Activated naive CD4-positive, alpha-beta T cell treated with anti-CD3 and anti-CD28 coated beads for 36 hours (primary cell): ENCODE measurements at regions not wholly inside any gene's neighbourhood (a gene's known extent, or its start where the extent isn't known, plus 50 kb on each side); places are given as distances from the start of the nearest gene placed in this dataset.

Experiments used
- CTCF ChIA-PET: fragments of 350-600 bp; sonication (Branson Sonifier 250); formaldehyde crosslinking; loops from one replicate; lab custom pipeline; 2021; ENCODE audit warnings: antibody characterized with exemption; lab: Charles Lee
- DNase-seq: peaks from one replicate; pipeline ENCODE4 v3.0.0-alpha.2; 2020
- H3K27ac Mint-ChIP-seq: one replicate; pipeline ENCODE4 v1.8.0; 2021; ENCODE audit warnings: mild to moderate bottlenecking, mixed read lengths
- H3K27me3 Mint-ChIP-seq: one replicate; pipeline ENCODE4 v1.8.0; 2021; ENCODE audit warnings: low read depth, mixed read lengths
- H3K36me3 Mint-ChIP-seq: one replicate; pipeline ENCODE4 v1.8.0; 2021; ENCODE audit warnings: low read depth, mixed read lengths
- H3K4me1 Mint-ChIP-seq: one replicate; pipeline ENCODE4 v1.8.0; 2021; ENCODE audit warnings: low read depth, mixed read lengths
- H3K4me3 Mint-ChIP-seq: one replicate; pipeline ENCODE4 v1.8.0; 2021; ENCODE audit warnings: mild to moderate bottlenecking, moderate library complexity, mixed read lengths
- H3K9me3 Mint-ChIP-seq: one replicate; pipeline ENCODE4 v1.8.0; 2021; ENCODE audit warnings: mixed read lengths
- intact Hi-C: fragments of 100-400 bp; cut with micrococcal nuclease; formaldehyde crosslinking; loops from one replicate; pipeline ENCODE4 v1.15.1; 2023

DNA sequence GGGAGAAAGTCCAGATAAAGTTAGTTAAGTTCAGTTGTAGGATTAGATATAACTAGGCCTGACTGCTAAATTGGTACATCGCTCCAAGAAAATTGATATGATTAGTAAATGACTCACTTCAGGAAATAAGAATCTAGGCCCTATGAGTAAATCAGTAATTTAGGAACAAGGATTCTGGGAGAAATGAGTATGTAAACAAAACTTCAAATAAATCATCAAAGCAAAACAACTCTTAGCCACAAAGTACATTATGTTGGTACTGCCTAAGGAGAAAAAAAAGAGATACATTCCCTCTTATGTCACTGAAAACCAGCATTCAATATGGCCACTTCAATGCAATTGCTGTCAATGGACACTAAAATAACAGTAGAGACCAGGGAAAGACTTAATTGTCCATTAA is 529.1 kb downstream of the ZNF804A start:
- intact Hi-C loops: no loop called here
- no peaks in the 10 kb centered on the region for H3K4me1 Mint-ChIP-seq
- H3K9me3 Mint-ChIP-seq: peaks cover 1% of the 10 kb centered on the region
- no peak overlapping the region for H3K27ac Mint-ChIP-seq
- no peaks in the 10 kb centered on the region for H3K36me3 Mint-ChIP-seq
- DNase-seq: no peak
- H3K4me3 Mint-ChIP-seq: no peak overlapping the region
- CTCF ChIA-PET: interaction anchor here (0.9 kb wide), 1 partner anchor 115 kb away, joined by 3 read pairs; no protein-coding TSS in a partner anchor
- H3K27me3 Mint-ChIP-seq: no peaks in the 10 kb centered on the region

DNA sequence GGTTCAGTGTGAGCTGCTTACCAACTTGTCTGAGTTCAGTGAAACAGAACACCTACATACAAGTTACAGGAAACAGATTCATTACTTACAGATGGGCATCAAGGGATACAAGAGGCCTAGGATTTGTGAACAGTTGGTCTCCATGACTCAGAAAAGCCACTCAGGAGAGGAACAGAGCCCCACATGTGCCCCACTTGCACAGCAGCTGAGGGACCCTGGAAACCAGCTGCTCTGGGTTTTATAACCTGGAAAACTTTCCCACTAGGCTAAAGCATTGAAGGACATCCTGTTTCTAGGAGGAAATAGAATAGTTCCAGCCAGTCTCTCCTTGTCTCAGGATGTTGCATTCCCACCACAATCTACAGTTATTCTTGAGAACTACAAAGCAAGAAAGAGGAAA is 530.0 kb downstream of the ZNF804A start:
- Mint-ChIP-seq H3K4me1 (no peaks in the 10 kb centered on the region), H3K4me3 (no peak overlapping the region), H3K27me3 (no peaks in the 10 kb centered on the region), H3K9me3 (peaks cover 1% of the 10 kb centered on the region), H3K27ac (no peak overlapping the region), H3K36me3 (no peaks in the 10 kb centered on the region)
- CTCF ChIA-PET: no interaction called here
- intact Hi-C loops: no loop called here
- DNase-seq: no peak

DNA sequence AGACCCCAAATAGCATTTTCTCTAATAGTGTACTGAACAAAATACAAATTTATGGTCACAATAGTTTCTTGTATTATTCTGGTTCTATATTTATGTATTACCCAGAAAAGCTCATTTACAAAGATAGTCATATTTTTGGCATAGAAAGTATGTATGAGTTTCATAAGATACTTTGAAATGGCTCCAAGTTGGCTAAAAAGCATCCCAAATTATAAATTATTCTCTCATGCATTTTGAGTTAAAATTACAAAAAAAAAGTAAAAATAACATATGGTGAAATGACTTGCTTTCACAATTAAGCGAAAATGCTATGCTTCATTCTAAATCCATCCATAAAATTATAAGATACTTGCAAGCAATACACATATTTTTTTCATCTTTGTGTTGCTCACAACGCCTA is 530.7 kb downstream of the ZNF804A start:
- Mint-ChIP-seq H3K27ac (no peak overlapping the region), H3K4me1 (no peaks in the 10 kb centered on the region), H3K4me3 (no peak overlapping the region), H3K9me3 (no peaks in the 10 kb centered on the region), H3K27me3 (no peaks in the 10 kb centered on the region), H3K36me3 (no peaks in the 10 kb centered on the region)
- DNase-seq: no peak
- CTCF ChIA-PET: no interaction called here
- intact Hi-C loops: no loop called here

DNA sequence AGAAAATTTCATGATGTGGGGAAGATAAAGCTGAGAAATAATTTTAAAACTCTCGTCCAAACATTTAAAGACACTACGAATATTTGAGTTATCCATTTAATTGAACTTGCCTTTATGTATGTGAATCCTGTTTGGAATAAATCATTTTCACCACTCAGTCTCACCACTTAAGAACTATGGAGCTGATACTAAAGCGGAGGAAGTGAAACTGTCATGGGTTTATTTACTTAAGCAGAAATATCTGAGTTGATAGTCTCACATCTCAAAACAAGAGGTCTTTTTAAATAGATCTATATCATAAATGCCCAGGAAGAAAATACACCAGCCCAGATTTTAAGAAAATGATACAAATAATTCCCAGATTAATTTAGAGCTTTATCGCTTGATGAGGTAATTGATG is 532.4 kb downstream of the ZNF804A start:
- CTCF ChIA-PET: no interaction called here
- Mint-ChIP-seq H3K4me3 (no peak overlapping the region), H3K27ac (no peak overlapping the region), H3K4me1 (no peaks in the 10 kb centered on the region), H3K36me3 (no peaks in the 10 kb centered on the region), H3K9me3 (no peaks in the 10 kb centered on the region), H3K27me3 (no peaks in the 10 kb centered on the region)
- DNase-seq: no peak
- intact Hi-C loops: no loop called here

DNA sequence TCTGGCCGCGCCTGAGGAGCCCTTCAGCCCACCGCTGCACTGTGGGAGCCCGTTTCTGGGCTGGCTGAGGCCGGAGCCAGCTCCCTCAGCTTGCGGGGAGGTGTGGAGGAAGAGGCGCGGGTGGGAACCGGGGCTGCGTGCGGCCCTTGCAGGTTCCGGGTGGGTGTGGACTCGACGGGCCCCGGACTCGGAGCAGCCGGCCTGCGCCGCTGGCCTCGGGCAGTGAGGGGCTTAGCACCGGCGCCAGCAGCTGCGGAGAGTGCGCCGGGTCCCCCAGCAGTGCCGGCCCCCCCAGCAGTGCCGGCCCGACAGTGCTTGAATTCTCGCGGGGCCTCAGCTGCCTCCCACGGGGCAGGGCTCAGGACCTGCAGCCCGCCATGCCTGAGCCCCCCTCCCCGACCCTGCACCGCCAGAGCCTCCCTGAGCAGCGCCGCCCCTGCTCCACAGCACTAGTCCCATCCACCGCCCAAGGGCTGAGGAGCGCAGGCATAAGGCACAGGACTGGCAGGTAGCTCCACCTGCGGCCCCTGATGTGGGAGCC is 534.2 kb downstream of the ZNF804A start:
- CTCF ChIA-PET: no interaction called here

DNA sequence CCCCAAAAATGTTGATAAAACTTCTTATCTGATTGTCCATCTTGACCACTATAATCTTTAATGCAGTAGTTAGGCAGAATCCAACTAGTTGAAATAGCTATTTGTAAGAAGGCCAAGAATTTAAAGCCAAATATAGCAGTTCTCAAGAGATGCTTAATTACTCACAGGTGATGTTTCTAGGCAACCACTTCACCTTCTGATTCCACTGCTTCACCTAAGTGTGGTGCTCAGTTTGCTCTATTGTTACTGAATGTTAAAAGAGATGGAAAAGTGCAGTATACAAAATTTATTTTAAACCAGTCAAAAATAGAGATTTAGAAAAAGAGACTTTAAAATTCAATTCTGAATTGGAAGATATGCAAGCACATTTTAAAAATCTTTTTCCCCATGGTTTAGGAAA is 539.4 kb downstream of the ZNF804A start:
- Mint-ChIP-seq H3K27ac (no peak overlapping the region), H3K4me3 (no peak overlapping the region), H3K4me1 (no peaks in the 10 kb centered on the region), H3K9me3 (no peaks in the 10 kb centered on the region), H3K36me3 (no peaks in the 10 kb centered on the region), H3K27me3 (no peaks in the 10 kb centered on the region)
- CTCF ChIA-PET: no interaction called here
- no peak for DNase-seq
- intact Hi-C loops: no loop called here

More for the DNA sequence above, 534.2 kb downstream of the ZNF804A start:
- Mint-ChIP-seq H3K4me1 (no peaks in the 10 kb centered on the region), H3K27ac (no peak overlapping the region), H3K27me3 (no peaks in the 10 kb centered on the region), H3K36me3 (no peaks in the 10 kb centered on the region), H3K9me3 (no peaks in the 10 kb centered on the region), H3K4me3 (no peak overlapping the region)
- DNase-seq: no peak
- intact Hi-C loops: no loop called here

DNA sequence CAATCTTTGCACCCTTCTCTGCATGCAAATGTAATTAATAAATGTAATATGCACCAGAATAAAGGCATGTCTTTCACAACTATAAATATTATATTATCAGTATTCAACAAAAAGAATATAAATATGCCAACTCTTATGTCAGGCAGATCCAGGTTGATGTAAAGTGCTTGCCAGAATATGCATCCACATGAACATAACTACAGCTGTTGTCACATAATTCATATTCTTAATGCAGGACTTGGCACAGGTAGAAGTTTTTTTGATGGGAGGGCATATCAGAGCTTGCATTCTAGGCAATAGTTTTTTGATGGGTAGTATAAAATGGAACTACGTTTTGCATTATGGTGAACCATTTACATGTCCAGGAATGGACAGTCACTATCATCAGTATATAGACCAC is 544.3 kb downstream of the ZNF804A start:
- no peak for DNase-seq
- intact Hi-C loops: no loop called here
- no peak overlapping the region for H3K27ac Mint-ChIP-seq
- no peaks in the 10 kb centered on the region for H3K4me1 Mint-ChIP-seq
- no peaks in the 10 kb centered on the region for H3K9me3 Mint-ChIP-seq
- CTCF ChIA-PET: no interaction called here
- no peak overlapping the region for H3K4me3 Mint-ChIP-seq
- no peaks in the 10 kb centered on the region for H3K27me3 Mint-ChIP-seq
- no peaks in the 10 kb centered on the region for H3K36me3 Mint-ChIP-seq

DNA sequence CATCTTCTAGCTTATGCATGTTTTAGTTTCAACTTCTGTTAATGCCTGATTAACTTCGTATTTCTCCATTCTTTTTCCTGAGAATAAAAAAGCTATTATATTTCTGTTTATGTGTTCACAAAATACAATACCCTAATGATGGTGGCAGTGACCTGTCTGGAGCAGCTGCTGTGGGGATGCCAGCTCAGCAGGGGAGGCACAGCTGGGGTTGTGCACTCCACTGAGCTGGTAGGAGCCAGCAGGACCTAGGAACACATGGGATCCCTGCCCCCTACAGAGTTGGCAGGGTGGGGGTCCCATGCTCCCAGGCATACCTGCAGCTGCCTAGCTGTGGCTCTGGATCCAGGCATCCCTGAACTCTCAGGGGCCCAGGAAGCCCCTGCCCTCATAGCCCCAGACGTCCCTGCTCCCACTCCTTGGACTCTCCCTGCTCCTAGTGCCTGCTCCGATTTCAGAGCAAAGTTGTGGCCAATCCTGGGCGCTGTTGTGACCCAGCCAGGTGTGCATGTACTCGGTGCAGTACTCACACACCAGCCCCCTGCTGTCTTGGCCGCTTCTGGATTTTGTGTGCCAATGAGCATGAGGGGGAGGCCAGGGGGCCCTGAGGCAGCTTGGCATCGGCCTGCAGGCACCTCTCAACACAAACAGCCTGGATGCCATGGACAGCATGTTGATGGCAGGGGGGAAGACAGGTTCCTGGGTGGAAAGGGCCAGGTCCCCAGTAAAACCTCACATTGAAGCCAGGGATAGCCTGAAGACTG is 546.0 kb downstream of the ZNF804A start:
- DNase-seq: no peak
- H3K27me3 Mint-ChIP-seq: no peaks in the 10 kb centered on the region
- no peaks in the 10 kb centered on the region for H3K9me3 Mint-ChIP-seq
- intact Hi-C loops: no loop called here
- H3K4me3 Mint-ChIP-seq: no peak overlapping the region
- no peak overlapping the region for H3K27ac Mint-ChIP-seq
- CTCF ChIA-PET: no interaction called here
- H3K4me1 Mint-ChIP-seq: no peaks in the 10 kb centered on the region
- no peaks in the 10 kb centered on the region for H3K36me3 Mint-ChIP-seq

DNA sequence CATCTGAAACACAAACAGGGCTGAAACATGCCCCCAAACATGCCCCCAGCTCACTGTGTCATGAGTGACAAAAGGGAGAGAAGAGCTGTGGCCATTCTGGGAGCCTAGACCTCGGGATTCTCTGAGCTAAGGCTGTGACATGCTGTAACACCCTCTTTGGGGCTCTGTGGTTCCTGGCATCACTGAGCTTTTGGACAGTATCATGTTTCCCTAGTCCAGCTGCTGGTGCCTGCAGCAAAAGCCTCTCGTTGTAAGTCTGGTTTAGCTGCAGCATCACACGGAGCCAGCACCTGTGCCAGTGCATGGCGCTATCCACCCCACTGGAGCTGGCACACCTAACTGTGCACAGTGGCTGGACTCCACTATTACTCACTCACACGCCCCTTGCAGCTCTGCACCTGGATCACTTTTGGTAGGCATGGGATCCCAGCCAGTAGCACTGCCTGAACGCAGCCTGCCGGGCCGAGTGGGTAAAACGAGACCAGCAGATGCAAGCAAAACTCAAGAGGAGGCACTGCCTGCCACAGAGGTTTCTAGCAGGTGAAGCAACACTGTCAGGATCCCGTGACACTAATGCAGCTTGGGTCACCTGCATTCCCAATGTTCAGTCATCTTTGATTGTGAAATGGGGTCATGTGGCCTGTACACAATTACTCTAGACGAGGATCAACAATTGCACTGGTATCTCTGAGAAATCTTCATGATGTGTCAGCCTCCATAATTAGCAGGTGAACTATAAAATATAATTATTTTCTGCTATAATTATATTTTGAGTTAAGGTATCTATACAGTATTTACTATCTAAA is 547.2 kb downstream of the ZNF804A start:
- Mint-ChIP-seq H3K4me3 (no peak overlapping the region), H3K27ac (no peak overlapping the region), H3K36me3 (no peaks in the 10 kb centered on the region), H3K4me1 (no peaks in the 10 kb centered on the region), H3K27me3 (no peaks in the 10 kb centered on the region), H3K9me3 (no peaks in the 10 kb centered on the region)
- intact Hi-C loops: no loop called here
- CTCF ChIA-PET: no interaction called here
- no peak for DNase-seq

DNA sequence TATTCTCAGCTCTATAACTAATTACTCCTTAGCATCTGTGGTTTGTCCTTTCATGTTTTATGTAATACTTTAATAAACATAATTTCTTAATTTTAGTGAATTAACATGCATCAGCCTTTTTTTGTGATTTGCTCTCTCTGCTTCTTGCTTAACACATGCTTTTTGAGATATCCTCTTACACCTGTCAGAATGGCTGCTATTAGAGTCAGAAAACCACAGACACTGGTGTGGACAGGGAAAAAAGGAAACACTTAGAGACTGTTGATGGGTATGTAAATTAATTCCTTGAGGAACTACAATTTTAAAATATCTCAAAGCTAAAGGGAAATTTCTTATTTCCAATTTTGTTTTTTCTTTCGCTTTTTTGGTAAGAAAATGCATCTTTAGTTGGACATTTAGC is 549.0 kb downstream of the ZNF804A start:
- no peaks in the 10 kb centered on the region for H3K36me3 Mint-ChIP-seq
- no peaks in the 10 kb centered on the region for H3K9me3 Mint-ChIP-seq
- DNase-seq: no peak
- H3K27me3 Mint-ChIP-seq: no peaks in the 10 kb centered on the region
- no peak overlapping the region for H3K27ac Mint-ChIP-seq
- CTCF ChIA-PET: no interaction called here
- no peak overlapping the region for H3K4me3 Mint-ChIP-seq
- intact Hi-C loops: no loop called here
- no peaks in the 10 kb centered on the region for H3K4me1 Mint-ChIP-seq

DNA sequence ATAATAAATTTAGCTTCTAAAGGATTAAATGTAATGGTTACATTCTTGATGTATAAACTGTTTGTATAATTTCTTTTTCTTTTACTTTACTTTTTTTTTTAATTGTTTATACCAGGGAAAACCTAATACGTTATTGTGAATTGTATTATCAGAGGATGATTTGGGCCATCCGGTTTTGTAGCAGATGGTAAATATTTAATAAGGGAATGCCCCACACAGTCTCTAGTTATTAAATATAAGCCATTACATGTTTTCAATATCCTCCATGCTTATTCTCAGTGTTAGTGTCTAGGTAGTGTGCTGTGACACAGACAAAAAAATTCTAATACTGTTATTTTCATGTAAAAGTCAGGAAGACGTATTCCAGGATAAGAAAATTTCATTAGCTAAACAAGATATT is 553.9 kb downstream of the ZNF804A start:
- DNase-seq: no peak
- Mint-ChIP-seq H3K36me3 (no peaks in the 10 kb centered on the region), H3K27me3 (no peaks in the 10 kb centered on the region), H3K27ac (no peak overlapping the region), H3K4me1 (no peaks in the 10 kb centered on the region), H3K9me3 (peaks cover 2% of the 10 kb centered on the region), H3K4me3 (no peak overlapping the region)
- CTCF ChIA-PET: no interaction called here
- intact Hi-C loops: no loop called here

DNA sequence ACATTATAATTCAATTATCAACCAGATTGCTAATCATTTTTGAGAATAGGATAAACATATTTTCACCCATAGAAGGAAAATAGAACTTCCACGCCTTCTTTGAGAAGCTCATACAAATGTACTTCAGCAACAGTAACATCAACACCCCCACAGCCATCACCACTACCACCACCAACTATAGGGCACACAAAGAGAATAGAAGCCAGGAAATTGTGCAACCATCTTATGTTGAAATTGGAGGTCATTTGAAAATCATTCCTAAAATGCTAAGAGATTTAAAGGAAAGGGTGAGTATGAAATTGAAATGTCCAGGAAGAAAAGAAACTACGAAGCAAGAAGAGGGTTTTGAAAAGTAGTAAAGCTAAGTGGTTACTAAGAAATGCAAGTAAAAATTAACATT is 563.4 kb downstream of the ZNF804A start:
- intact Hi-C loops: no loop called here
- H3K4me3 Mint-ChIP-seq: no peak overlapping the region
- CTCF ChIA-PET: no interaction called here
- no peaks in the 10 kb centered on the region for H3K36me3 Mint-ChIP-seq
- no peaks in the 10 kb centered on the region for H3K4me1 Mint-ChIP-seq
- H3K27ac Mint-ChIP-seq: no peak overlapping the region
- H3K9me3 Mint-ChIP-seq: peaks cover 5% of the 10 kb centered on the region
- H3K27me3 Mint-ChIP-seq: no peaks in the 10 kb centered on the region
- no peak for DNase-seq

DNA sequence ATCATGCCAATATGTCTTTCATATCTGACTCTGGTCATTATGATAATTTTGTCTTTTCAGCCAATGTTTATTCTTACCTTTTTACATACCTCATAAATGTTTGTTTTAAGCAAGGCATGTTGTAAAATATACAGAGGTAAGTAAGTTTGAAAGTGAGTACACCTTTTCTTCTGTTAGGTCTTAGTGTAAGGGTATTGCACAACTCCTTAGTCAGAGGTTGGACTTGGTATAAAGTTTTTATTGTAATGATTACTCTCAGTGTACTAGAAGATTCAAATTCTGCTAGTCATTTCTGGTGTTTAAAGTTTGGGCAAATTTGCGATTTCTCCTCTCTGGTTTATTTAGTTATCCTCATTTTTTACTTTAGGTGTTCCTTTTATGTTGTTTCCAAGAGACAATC is 564.3 kb upstream of the FSIP2 start:
- Mint-ChIP-seq H3K27ac (no peak overlapping the region), H3K27me3 (no peaks in the 10 kb centered on the region), H3K4me3 (no peak overlapping the region), H3K4me1 (no peaks in the 10 kb centered on the region), H3K9me3 (no peaks in the 10 kb centered on the region), H3K36me3 (no peaks in the 10 kb centered on the region)
- CTCF ChIA-PET: no interaction called here
- DNase-seq: no peak
- intact Hi-C loops: no loop called here
